ENCODE measurements at regions not wholly inside any gene's neighbourhood (a gene's known extent, or its start where the extent isn't known, plus 50 kb on each side); places are given as distances from the start of the nearest gene placed in this dataset.
A peak's percentile ranks its signal among the peaks of the same experiment; 100 is the strongest.

GRCh38 chr20:33910529-33911327, 83.0 kb upstream of the RALY start (continued):
- TF ChIP-seq ZMAT3 (CRISPR knock-in tag; conservative IDR thresholded peaks at IDR 0.05), result no peak
- no peak for TF ChIP-seq PLRG1 (conservative IDR thresholded peaks at IDR 0.05)
- no peak for TF ChIP-seq ATF1 (CRISPR knock-in tag; IDR thresholded peaks at IDR 0.05)
- TF ChIP-seq HOXA5 (CRISPR knock-in tag; IDR thresholded peaks at IDR 0.05), result no peak
- TF ChIP-seq LCORL (IDR thresholded peaks at IDR 0.05), result no peak
- no peak for TF ChIP-seq LCORL (CRISPR knock-in tag; IDR thresholded peaks at IDR 0.05)
- no peak for TF ChIP-seq TP53 (CRISPR knock-in tag; conservative IDR thresholded peaks at IDR 0.05)
- no peak for TF ChIP-seq ZFY (CRISPR knock-in tag; IDR thresholded peaks at IDR 0.05)
- no peak for TF ChIP-seq ZEB1 (IDR thresholded peaks at IDR 0.05; ENCODE audit: insufficient replicate concordance, low read depth)
- no peak for TF ChIP-seq PRDM4 (CRISPR knock-in tag; IDR thresholded peaks at IDR 0.05; ENCODE audit: borderline replicate concordance)
- peak in 1 of 2 experiments; percentile 27; a peak in 2 of 4 replicates for TF ChIP-seq MAFK (conservative IDR thresholded peaks at IDR 0.05 in 1 of 2, IDR thresholded peaks at IDR 0.05 in 1 of 2; ENCODE audit: low read length in 2 of 2)
- TF ChIP-seq RBAK (CRISPR knock-in tag; IDR thresholded peaks at IDR 0.05), result peak; percentile 33; the same call in 1 of the 2 replicates
- TF ChIP-seq ZNF20 (CRISPR knock-in tag; IDR thresholded peaks at IDR 0.05), result no peak
- no peak for TF ChIP-seq ZMYM3 (CRISPR knock-in tag; IDR thresholded peaks at IDR 0.05)
- no peak for TF ChIP-seq FOXC1 (CRISPR knock-in tag; IDR thresholded peaks at IDR 0.05; ENCODE audit: borderline replicate concordance)
- no peak for TF ChIP-seq ATM (IDR thresholded peaks at IDR 0.05; ENCODE audit: borderline replicate concordance)
- TF ChIP-seq SATB2 (CRISPR knock-in tag; IDR thresholded peaks at IDR 0.05), result no peak
- TF ChIP-seq BRCA1 (CRISPR knock-in tag; IDR thresholded peaks at IDR 0.05), result no peak
- peak; percentile 92 for TF ChIP-seq NFE2L2 (IDR thresholded peaks at IDR 0.05; ENCODE audit: low read length)
- peak; percentile 80 for TF ChIP-seq NFE2 (CRISPR knock-in tag; IDR thresholded peaks at IDR 0.05)
- no peak for TF ChIP-seq ZNF296 (CRISPR knock-in tag; conservative IDR thresholded peaks at IDR 0.05)
- TF ChIP-seq USF2 (IDR thresholded peaks at IDR 0.05; ENCODE audit: low read depth, low read length), result no peak
- no peak for TF ChIP-seq USF2 (CRISPR knock-in tag; IDR thresholded peaks at IDR 0.05; ENCODE audit: borderline replicate concordance)
